Fibroblast of lung (primary cell): ENCODE measurements at regions not wholly inside any gene's neighbourhood (a gene's known extent, or its start where the extent isn't known, plus 50 kb on each side); places are given as distances from the start of the nearest gene placed in this dataset.

Experiments used
- CTCF ChIP-seq, 2 donors: IDR thresholded peaks in 1 of 2; conservative IDR thresholded peaks in 1 of 2; 1 replicate in 1 of 2; 2 replicates in 1 of 2; pipeline ENCODE4 v1.5.1; 2011 to 2012; ENCODE audit warnings: low read length in 2 of 2, control low read depth in 1 of 2, inconsistent platforms in 1 of 2, low read depth in 1 of 2, mild to moderate bottlenecking in 1 of 2
- EZH2 ChIP-seq: IDR thresholded peaks from 2 replicates; pipeline ENCODE4 v1.5.1; 2012; ENCODE audit warnings: low read length, control low read depth, mild to moderate bottlenecking; ENCODE audit errors: missing control alignments

GRCh38 chr6:67884442-67884841 is 750.6 kb upstream of the ADGRB3 start:
- TF ChIP-seq CTCF (conservative IDR thresholded peaks at IDR 0.05 in 1 of 2, IDR thresholded peaks at IDR 0.05 in 1 of 2; ENCODE audit: low read depth in 1 of 2, low read length in 2 of 2) (no peak), EZH2 (no peak)
